GM10248 (cell line): ENCODE measurements at regions not wholly inside any gene's neighbourhood (a gene's known extent, or its start where the extent isn't known, plus 50 kb on each side); places are given as distances from the start of the nearest gene placed in this dataset.

Experiments used
- CTCF ChIA-PET: fragments of 300-600 bp; sonication (Branson Sonifier 250); formaldehyde crosslinking; extraction: SDS; loops from one replicate; lab custom pipeline; 2021; ENCODE audit warnings: antibody characterized with exemption; lab: Yijun Ruan, JAX
- POLR2A ChIA-PET: fragments of 350-650 bp; sonication (Branson Sonifier 250); formaldehyde crosslinking; extraction: SDS; loops from one replicate; lab custom pipeline; 2020; ENCODE audit warnings: antibody characterized with exemption; lab: Yijun Ruan, JAX
- DNase-seq: peaks from one replicate; pipeline ENCODE4 v3.0.0; 2012; ENCODE audit errors: extremely low spot score
- TF ChIP-seq, protein P1 (sequence below): IDR thresholded peaks from 2 replicates; pipeline ENCODE4 v1.5.1; 2012; ENCODE audit warnings: mild to moderate bottlenecking, low read depth; ENCODE audit errors: extremely low read depth, missing control alignments, control extremely low read depth

DNA sequence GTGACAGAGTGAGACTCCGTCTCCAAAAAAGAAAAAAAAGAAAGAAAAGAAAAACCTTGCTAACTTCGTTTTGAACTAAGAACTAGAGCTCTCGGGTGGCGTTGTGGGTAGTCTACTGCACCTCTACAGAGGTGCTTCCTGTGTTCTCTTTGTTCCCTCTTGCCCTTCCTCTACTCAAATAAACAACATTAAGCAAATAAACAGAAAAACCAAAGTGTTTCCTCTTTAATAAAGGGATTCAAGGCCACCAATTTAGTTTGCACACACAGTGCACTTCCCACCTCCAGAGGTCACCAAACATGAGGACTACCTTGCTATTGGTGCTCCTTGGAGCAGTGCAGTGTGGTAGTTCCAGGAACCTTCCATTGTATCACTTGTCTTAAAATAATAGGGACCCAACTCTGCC, 354.2 kb upstream of the TBL1XR1 start:
- DNase-seq: no peak
- CTCF ChIA-PET: interaction anchor here (0.9 to 1.0 kb wide), 2 partner anchors 29 to 283 kb away, joined by 3 read pairs; no protein-coding TSS in a partner anchor
- POLR2A ChIA-PET: no interaction called here
- TF ChIP-seq, protein P1, sequence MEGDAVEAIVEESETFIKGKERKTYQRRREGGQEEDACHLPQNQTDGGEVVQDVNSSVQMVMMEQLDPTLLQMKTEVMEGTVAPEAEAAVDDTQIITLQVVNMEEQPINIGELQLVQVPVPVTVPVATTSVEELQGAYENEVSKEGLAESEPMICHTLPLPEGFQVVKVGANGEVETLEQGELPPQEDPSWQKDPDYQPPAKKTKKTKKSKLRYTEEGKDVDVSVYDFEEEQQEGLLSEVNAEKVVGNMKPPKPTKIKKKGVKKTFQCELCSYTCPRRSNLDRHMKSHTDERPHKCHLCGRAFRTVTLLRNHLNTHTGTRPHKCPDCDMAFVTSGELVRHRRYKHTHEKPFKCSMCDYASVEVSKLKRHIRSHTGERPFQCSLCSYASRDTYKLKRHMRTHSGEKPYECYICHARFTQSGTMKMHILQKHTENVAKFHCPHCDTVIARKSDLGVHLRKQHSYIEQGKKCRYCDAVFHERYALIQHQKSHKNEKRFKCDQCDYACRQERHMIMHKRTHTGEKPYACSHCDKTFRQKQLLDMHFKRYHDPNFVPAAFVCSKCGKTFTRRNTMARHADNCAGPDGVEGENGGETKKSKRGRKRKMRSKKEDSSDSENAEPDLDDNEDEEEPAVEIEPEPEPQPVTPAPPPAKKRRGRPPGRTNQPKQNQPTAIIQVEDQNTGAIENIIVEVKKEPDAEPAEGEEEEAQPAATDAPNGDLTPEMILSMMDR: no peak

DNA sequence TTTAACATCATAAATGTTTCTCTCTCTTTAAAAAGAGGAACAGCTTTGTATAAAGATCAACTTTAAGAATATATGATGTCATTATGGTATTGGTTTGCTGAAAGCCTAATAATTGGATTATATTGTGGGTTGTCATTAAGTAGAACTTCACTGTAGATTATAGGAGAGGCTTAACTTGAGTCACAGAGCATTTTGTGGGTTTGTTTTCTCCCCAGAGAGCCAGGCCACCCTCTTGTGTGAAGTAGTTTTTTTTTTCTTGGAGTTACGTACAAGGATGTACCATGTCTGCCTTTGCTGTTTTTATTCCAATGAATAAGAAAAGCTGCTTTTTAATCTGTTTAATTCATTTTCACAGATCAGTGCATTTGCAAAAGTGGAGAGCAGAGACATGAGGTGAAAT, 354.8 kb upstream of the TBL1XR1 start:
- no peak for DNase-seq
- TF ChIP-seq, protein P1: no peak
- ChIA-PET CTCF (interaction anchor here (0.9 to 1.0 kb wide), 2 partner anchors 28 to 284 kb away, joined by 3 read pairs; no protein-coding TSS in a partner anchor), POLR2A (no interaction called here)

DNA sequence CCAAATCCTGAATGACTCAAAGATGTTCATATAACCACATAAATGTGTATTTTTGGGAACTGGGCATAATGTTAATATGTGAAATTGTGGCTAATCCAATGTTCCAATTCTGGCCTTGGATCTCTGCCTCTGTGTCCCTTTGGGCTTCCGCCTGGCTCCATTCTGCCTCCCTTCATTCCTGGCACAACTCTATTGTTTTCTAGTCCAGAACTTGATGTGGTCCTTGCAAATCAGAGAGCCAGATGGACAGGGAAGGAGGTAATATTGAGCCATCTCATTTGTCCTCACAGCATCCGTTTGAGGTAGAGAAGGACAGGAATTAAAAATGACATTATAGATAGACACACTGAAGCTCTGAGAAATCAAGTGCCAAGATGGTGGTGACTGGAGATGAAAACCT, 355.7 kb upstream of the TBL1XR1 start:
- DNase-seq: no peak
- TF ChIP-seq, protein P1: no peak
- CTCF ChIA-PET: interaction anchor here (0.9 kb wide), 1 partner anchor 9 kb away, joined by 3 read pairs; no protein-coding TSS in a partner anchor
- POLR2A ChIA-PET: no interaction called here

DNA sequence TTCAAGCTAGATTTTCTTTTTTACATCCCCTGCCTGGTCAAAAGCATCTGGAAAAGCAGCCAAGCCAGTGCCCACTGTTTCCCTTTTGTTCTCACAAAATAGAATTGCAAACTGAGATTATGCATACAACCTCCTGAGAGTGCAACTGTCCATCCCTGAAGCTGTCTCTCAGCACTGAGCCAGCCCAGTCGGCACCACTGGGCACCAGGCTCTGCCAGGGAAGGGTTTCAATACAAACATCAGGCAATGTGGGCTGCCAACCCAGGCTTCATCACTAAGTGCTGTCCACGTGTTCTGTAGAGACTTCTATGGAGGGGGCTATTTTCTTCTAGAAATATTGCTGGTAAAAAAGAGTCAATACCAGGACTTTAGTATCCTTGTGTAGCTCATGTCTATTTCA, 356.3 kb upstream of the TBL1XR1 start:
- ChIA-PET POLR2A (no interaction called here), CTCF (interaction anchor here (0.9 kb wide), 1 partner anchor 9 kb away, joined by 3 read pairs; no protein-coding TSS in a partner anchor)
- TF ChIP-seq, protein P1: no peak
- DNase-seq: no peak

DNA sequence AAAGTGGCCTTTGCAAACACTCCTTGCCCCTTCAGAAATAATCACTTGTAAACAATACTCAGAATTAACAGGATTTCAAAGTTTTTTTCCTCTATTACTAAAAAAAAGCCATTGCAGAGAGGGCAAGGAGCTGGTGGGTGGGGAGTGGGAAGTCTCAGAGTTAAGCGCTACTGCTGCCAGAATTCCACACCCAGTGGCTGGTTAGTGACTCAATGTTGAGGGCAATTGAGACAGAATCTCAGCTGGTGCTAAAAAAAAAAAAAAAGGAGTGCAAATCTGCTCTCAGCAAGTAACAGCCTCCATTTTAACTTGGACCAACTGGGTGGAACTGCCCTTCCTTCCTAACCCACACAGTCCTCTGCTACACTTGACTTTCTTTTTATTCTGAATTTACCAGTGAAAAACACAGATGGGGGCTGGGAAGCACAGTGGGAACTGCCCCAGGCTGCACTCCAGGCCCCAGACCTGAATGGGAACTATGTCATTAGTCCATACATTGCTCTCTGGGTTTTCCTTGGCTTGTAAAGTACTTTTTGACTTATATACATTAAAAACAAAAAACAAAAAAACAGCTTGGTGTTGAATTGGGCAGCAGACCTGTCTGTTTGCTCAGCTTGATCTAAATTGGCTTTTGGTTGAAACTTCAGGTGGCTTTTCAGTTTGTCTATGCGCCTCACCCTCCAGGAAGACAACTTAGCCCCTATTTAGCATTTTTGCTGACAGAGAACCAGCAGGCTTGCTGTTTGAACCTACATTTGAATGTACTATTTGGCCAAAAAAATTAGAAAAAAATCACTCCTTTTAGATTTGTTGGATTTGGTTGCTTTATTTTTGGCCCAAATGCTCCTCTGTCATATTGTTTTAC, 357.8 kb upstream of the TBL1XR1 start:
- TF ChIP-seq, protein P1: no peak
- DNase-seq: no peak
- CTCF ChIA-PET: interaction anchor here (1.4 kb wide), 1 partner anchor 36 kb away, joined by 4 read pairs; no protein-coding TSS in a partner anchor
- POLR2A ChIA-PET: no interaction called here

DNA sequence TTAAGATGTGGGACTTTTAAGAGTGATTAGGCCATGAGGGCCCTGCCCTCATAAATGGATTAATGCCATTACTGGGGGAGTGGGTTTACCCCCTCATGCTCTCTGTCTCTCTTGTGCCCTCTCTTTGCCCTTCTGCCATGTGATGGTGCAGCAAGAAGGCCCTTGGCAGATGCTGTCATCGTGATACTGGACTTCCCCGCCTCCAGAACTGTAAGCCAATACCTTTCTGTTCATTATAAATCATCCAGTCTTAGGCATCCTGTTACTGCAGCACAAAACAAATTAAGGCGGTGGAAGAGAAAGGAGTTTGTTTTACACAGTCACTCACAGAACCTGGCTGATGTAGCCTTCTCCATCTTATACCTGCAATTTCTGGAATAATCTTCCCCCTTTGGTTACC, 360.3 kb upstream of the TBL1XR1 start:
- ChIA-PET CTCF (interaction anchor here (1.5 kb wide), 1 partner anchor 12 kb away, joined by 3 read pairs; no protein-coding TSS in a partner anchor), POLR2A (no interaction called here)
- no peak for DNase-seq
- TF ChIP-seq, protein P1: no peak
